Osteocyte (in vitro differentiated cells): ENCODE measurements at regions not wholly inside any gene's neighbourhood (a gene's known extent, or its start where the extent isn't known, plus 50 kb on each side); places are given as distances from the start of the nearest gene placed in this dataset.

Experiments used
- DNase-seq: peaks from one replicate; pipeline ENCODE4 v3.0.0; 2021; ENCODE audit warnings: mixed read lengths; ENCODE audit not compliant: unreplicated experiment; ENCODE audit errors: extremely low spot score
- H3K27ac Mint-ChIP-seq: one replicate; pipeline ENCODE4 v1.8.0; 2021; ENCODE audit warnings: mild to moderate bottlenecking, mixed read lengths; ENCODE audit not compliant: unreplicated experiment
- H3K27me3 Mint-ChIP-seq: one replicate; pipeline ENCODE4 v1.8.0; 2021; ENCODE audit warnings: mixed read lengths; ENCODE audit not compliant: unreplicated experiment
- H3K36me3 Mint-ChIP-seq: one replicate; pipeline ENCODE4 v1.8.0; 2021; ENCODE audit warnings: mixed read lengths; ENCODE audit not compliant: unreplicated experiment
- H3K4me1 Mint-ChIP-seq: one replicate; pipeline ENCODE4 v1.8.0; 2021; ENCODE audit warnings: mixed read lengths; ENCODE audit not compliant: unreplicated experiment
- H3K4me3 Mint-ChIP-seq: one replicate; pipeline ENCODE4 v1.8.0; 2021; ENCODE audit warnings: mild to moderate bottlenecking, moderate library complexity, mixed read lengths; ENCODE audit not compliant: unreplicated experiment
- H3K9me3 Mint-ChIP-seq: one replicate; pipeline ENCODE4 v1.8.0; 2021; ENCODE audit warnings: mixed read lengths; ENCODE audit not compliant: unreplicated experiment
- TF ChIP-seq, protein P1 (sequence below): fragments of 200-600 bp; sonication (generic); IDR thresholded peaks from 2 replicates; pipeline ENCODE4 v1.5.0; 2021; ENCODE audit warnings: antibody characterized with exemption, mild to moderate bottlenecking, moderate library complexity

DNA sequence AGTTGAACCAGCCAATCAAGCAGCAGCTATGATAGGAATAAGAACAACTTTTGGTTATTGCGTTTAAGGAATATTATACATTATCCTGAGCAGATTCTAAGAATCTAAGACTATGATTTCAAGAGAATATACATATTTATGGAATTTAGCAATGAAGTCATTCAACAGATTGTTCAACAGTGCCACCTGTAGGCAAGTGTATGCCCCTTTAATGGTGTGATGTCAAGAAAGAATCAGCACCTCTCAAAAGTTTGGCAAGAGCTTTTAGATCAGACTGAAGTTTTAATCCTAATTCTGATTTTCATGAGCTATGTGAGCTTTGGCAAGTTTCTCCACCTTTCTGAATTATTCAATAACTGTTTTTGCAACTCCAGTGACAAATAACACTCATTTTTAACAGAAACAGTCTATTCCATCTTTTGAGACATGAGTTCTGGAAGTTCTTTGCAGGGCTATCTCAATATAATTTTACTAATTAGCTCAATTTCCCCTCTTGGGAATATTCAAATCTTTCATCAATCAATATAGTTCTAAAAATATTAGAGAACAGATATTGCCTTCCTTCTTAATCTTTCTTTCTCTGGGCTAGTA is 474.3 kb upstream of the TOM1L1 start:
- TF ChIP-seq, protein P1, sequence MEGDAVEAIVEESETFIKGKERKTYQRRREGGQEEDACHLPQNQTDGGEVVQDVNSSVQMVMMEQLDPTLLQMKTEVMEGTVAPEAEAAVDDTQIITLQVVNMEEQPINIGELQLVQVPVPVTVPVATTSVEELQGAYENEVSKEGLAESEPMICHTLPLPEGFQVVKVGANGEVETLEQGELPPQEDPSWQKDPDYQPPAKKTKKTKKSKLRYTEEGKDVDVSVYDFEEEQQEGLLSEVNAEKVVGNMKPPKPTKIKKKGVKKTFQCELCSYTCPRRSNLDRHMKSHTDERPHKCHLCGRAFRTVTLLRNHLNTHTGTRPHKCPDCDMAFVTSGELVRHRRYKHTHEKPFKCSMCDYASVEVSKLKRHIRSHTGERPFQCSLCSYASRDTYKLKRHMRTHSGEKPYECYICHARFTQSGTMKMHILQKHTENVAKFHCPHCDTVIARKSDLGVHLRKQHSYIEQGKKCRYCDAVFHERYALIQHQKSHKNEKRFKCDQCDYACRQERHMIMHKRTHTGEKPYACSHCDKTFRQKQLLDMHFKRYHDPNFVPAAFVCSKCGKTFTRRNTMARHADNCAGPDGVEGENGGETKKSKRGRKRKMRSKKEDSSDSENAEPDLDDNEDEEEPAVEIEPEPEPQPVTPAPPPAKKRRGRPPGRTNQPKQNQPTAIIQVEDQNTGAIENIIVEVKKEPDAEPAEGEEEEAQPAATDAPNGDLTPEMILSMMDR = peak; percentile 11
- H3K36me3 Mint-ChIP-seq = no peaks in the 10 kb centered on the region
- no peak for DNase-seq
- H3K27me3 Mint-ChIP-seq = no peaks in the 10 kb centered on the region
- no peaks in the 10 kb centered on the region for H3K4me1 Mint-ChIP-seq
- peaks cover 23% of the 10 kb centered on the region for H3K9me3 Mint-ChIP-seq
- no peak overlapping the region for H3K4me3 Mint-ChIP-seq
- H3K27ac Mint-ChIP-seq = no peak overlapping the region

DNA sequence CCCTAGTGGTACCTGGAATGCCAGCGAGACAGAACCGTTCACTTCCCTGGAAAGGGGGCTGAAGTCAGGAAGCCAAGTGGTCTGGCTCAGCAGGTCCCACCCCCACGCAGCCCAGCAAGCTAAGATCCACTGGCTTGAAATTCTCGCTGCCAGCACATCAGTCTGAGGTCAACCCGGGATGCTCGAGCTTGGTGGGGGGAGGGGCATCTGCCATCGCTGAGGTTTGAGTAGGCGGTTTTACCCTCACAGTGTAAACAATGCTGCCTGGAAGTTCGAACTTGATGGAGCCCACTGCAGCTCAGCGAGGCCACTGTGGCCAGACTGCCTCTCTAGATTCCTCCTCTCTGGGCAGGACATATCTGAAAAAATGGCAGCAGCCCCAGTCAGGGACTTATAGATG is 464.7 kb upstream of the TOM1L1 start:
- H3K4me1 Mint-ChIP-seq = no peaks in the 10 kb centered on the region
- no peak overlapping the region for H3K27ac Mint-ChIP-seq
- H3K36me3 Mint-ChIP-seq = no peaks in the 10 kb centered on the region
- no peak overlapping the region for H3K4me3 Mint-ChIP-seq
- TF ChIP-seq, protein P1 = no peak
- peaks cover 38% of the 10 kb centered on the region for H3K9me3 Mint-ChIP-seq
- H3K27me3 Mint-ChIP-seq = no peaks in the 10 kb centered on the region
- no peak for DNase-seq

DNA sequence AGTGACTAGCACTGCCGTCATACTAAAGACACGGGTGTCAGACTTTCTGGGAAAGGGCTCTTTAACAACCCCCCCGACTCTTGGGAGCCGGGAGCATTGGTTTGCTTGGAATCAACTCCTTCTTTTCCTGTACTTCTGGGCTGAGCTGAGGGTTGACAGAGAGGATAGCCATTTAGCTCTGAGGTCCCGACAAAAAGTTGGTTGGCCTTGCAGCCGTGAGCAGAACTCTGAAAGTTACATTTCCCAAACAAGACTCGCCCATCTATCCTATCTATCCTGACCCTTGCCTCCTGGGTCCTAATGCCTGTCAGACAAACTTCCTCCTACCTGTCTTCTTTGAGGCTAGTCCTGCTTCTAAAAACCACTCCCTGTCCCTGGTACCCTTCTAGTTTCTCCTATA is 460.8 kb upstream of the TOM1L1 start:
- H3K36me3 Mint-ChIP-seq = no peaks in the 10 kb centered on the region
- no peak overlapping the region for H3K27ac Mint-ChIP-seq
- H3K9me3 Mint-ChIP-seq = peaks cover 40% of the 10 kb centered on the region
- no peaks in the 10 kb centered on the region for H3K27me3 Mint-ChIP-seq
- H3K4me1 Mint-ChIP-seq = no peaks in the 10 kb centered on the region
- no peak overlapping the region for H3K4me3 Mint-ChIP-seq
- TF ChIP-seq, protein P1 = no peak
- no peak for DNase-seq

DNA sequence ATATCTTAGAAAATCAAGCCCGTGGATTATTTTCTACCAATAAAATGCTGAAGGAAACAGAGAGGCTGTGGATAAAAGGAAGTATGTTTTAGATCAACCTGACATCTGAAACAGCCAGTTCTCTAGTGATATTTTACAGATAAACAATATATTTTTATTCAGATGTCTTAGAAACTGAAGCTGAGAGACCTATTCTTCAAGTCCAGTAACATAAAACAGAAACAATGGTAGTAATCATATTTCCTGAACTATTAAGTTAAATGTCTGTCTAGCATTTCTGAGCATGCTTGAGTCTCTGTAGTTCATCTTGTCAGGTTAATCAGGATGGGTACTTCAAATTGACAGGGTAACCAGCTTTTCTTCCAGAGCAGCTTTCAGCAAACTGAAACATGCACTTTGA is 449.6 kb upstream of the TOM1L1 start:
- TF ChIP-seq, protein P1 = no peak
- Mint-ChIP-seq H3K9me3 (peaks cover 43% of the 10 kb centered on the region), H3K4me3 (no peak overlapping the region), H3K27ac (no peak overlapping the region), H3K36me3 (peaks cover 2% of the 10 kb centered on the region), H3K27me3 (no peaks in the 10 kb centered on the region), H3K4me1 (no peaks in the 10 kb centered on the region)
- DNase-seq = no peak

DNA sequence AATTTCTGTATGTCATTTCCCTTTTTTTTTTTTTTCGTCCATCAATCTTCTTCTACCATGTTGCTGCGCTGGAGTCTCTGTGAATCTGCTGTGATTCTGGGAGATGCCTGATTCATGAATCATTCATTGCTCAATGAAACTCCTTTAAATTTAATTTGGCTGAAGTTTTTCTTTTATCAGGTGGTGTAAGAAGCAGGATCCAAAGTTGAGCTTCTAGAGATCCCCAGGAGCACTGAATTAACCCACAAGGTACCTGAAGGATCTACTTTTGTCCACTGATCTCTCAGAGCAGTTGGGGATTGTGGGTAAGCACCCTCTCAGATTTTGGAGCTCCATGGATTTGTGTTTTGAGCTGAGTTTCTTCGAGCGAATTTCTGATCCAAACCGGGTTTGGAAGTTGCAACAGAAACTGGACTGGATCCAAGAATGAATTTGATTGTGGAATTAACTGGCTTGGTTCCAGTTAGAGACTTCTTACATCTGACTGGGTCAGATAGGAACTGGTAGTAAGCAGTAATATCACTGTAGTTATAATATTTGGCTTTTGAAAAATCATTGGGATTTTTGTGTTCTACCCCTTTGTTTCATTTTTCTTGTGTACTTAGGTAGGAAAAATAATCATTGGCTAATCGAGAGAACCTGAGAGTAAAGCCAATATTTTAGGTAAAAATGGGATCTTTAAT is 447.8 kb upstream of the TOM1L1 start:
- peaks cover 2% of the 10 kb centered on the region for H3K36me3 Mint-ChIP-seq

More for the DNA sequence above, 447.8 kb upstream of the TOM1L1 start:
- TF ChIP-seq, protein P1 = no peak
- Mint-ChIP-seq H3K9me3 (peaks cover 49% of the 10 kb centered on the region), H3K27ac (no peak overlapping the region), H3K27me3 (no peaks in the 10 kb centered on the region), H3K4me1 (no peaks in the 10 kb centered on the region), H3K4me3 (no peak overlapping the region)
- no peak for DNase-seq
